GM06990 (cell line): ENCODE measurements at regions not wholly inside any gene's neighbourhood (a gene's known extent, or its start where the extent isn't known, plus 50 kb on each side); places are given as distances from the start of the nearest gene placed in this dataset.

Experiments
- DNase-seq: peaks from one replicate; pipeline ENCODE4 v3.0.0-alpha.2; 2011; ENCODE audit not compliant: insufficient read length; ENCODE audit errors: extremely low read depth
- H3K27me3 ChIP-seq: replicated peaks from 2 replicates; pipeline ENCODE4 v1.6.0; 2011; ENCODE audit warnings: low read length; ENCODE audit not compliant: control insufficient read depth, insufficient read depth
- H3K36me3 ChIP-seq: 2 replicates; pipeline ENCODE4 v1.5.1; 2011; ENCODE audit warnings: low read length; ENCODE audit not compliant: control insufficient read depth, insufficient read depth
- H3K4me3 ChIP-seq: replicated peaks from 2 replicates; pipeline ENCODE4 v1.5.1; 2011; ENCODE audit warnings: low read depth, mild to moderate bottlenecking, control low read depth, low read length
- CTCF ChIP-seq: IDR thresholded peaks from 2 replicates; pipeline ENCODE4 v1.5.1; 2011; ENCODE audit warnings: low read length, control low read depth, mild to moderate bottlenecking, inconsistent platforms; ENCODE audit not compliant: insufficient read depth, poor library complexity, severe bottlenecking

GRCh38 chr4:124206779-124207605, 505.5 kb downstream of the ANKRD50 start:
- Histone ChIP-seq H3K27me3 (no peaks in the 10 kb centered on the region), H3K4me3 (no peak overlapping the region), H3K36me3 (no peaks in the 10 kb centered on the region)
- no peak for DNase-seq
- no peak for TF ChIP-seq CTCF

GRCh38 chr4:124209211-124209610, 503.3 kb downstream of the ANKRD50 start:
- TF ChIP-seq CTCF = no peak
- DNase-seq = no peak
- Histone ChIP-seq H3K4me3 (no peak overlapping the region), H3K27me3 (no peaks in the 10 kb centered on the region), H3K36me3 (no peaks in the 10 kb centered on the region)

- Histone ChIP-seq H3K4me3 (no peak overlapping the region), H3K36me3 (no peaks in the 10 kb centered on the region), H3K27me3 (no peaks in the 10 kb centered on the region)
- no peak for TF ChIP-seq CTCF
- DNase-seq = no peak
These were observed 502.9 kb downstream of the ANKRD50 start for GRCh38 chr4:124209626-124210025.

- Histone ChIP-seq H3K27me3 (no peaks in the 10 kb centered on the region), H3K4me3 (no peak overlapping the region), H3K36me3 (no peaks in the 10 kb centered on the region)
- no peak for DNase-seq
- TF ChIP-seq CTCF = no peak
These were observed 501.8 kb downstream of the ANKRD50 start for GRCh38 chr4:124210746-124211145.

- no peak for TF ChIP-seq CTCF
- Histone ChIP-seq H3K27me3 (no peaks in the 10 kb centered on the region), H3K36me3 (no peaks in the 10 kb centered on the region), H3K4me3 (no peak overlapping the region)
- DNase-seq = no peak
These were observed 499.5 kb downstream of the ANKRD50 start for GRCh38 chr4:124212815-124213630.
